ENCODE measurements at regions not wholly inside any gene's neighbourhood (a gene's known extent, or its start where the extent isn't known, plus 50 kb on each side); places are given as distances from the start of the nearest gene placed in this dataset.

DNA sequence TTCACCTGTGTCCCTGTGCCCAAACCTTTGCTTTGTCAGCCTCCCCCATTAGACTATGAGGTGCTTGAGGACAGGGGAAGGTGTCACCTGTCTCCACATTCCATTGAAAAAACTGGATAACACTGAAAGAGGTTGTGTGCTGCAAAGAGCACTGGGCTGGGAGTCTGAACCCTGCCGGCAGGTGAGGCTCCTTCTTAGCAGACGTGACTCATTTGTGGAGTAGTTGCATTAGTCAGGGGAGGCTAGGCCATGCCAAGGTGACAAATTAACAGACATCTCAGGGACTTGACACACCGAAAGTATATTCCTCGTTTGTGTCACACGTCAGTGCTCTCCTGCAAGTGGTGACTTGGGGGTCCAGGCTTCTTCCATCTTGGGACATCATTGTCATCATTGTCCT, 95.9 kb upstream of the STX18 start:
- no peak for DNase-seq (ENCODE audit: low read depth)

DNA sequence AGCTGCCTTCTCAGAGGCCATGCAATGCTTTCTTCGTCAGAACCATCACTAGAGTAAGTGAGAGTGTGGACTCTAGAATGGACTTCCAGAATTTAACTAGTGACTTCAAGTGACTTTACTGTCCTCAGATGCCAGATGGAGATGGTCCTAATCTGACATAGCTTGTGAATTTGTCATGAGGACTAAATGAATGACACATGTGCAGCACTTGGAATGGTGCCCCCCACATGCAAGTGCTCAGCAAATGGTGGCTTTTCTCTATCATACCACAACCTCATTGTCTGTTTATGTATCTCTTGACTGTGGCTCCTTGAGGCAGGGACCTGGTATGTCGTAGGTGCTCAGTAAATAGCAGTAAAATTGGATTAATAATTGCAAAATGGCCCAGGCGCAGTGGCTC, 91.6 kb upstream of the STX18 start:
- no peak for DNase-seq (ENCODE audit: low read depth)

DNA sequence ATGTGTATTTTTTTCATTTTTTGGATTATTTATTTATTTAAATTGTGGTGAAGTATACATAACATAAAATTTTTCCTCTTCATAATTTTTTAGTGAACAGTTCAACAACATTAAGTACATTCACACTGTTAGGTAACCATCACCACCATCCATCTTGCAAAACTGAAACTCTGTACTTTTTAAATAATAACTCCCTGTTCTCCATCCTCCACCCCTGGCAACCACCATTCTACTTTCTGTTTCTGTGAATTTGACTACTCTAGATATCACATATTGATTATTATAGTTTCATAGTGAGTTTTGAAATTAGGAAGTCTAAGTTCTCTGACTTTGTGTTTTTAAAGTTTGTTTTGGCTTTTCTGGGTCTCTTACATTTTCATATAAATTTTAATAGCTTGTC, 89.3 kb upstream of the STX18 start:
- no peak for DNase-seq (ENCODE audit: low read depth)

DNA sequence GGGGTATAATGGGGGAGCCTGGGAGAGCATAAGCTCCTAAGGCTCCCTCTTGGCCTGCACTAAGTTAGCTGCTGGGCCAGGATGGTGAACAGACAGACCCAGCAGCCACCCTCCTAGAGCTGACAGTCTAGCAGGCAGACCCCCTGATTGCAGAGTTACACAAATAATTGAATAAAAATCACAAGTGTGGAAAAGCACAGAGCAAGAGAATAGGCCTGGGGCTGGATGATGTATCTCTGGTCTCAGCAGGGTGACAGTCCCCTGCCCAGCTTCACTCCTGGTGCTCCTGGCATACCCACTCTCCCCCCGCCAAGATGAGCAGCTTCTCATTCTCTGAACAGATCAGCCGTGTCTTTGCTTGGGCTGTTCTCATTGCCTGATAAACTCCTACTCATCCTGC, 86.1 kb upstream of the STX18 start:
- no peak for DNase-seq (ENCODE audit: low read depth)

DNA sequence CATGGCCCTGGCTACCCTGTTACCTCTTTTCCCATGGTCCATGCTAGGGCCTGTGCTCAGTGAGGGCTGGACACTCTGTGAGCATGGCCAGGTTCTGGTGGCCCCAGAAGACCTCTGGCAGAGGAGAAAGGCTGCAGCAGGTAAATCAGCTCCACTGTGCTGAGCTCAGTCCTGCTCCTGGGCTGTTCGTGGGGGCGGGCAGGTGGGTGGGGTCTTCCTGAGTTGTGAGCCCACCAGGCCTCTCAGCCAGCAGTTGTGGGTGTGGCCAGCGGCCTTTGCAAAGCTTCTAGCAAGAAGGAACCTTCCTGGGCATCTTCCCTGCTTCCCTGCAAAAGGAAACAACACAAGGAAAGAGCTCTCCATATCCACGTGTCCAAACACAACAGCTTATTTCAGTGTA, 85.3 kb upstream of the STX18 start:
- DNase-seq (ENCODE audit: low read depth), result no peak

DNA sequence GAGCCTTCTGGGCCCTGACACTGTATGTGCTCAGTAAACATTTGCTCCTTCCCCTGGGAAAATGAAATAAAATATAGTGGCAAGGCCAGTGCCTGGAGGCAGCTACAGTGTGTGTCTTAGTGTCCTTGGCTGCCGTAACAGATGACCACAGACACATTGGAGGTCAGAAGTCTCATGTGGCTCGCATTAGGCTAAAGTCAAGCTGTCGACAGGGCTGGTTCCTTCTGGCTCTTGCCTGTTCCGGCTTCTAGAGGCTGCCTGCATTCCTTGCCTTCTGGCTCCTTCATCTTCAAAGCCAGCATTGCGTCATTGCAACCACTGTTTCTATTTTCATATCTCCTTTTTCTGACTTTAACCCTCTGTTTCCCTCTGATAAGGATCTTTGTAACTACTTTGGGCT, 83.6 kb upstream of the STX18 start:
- DNase-seq (ENCODE audit: low read depth), result no peak

DNA sequence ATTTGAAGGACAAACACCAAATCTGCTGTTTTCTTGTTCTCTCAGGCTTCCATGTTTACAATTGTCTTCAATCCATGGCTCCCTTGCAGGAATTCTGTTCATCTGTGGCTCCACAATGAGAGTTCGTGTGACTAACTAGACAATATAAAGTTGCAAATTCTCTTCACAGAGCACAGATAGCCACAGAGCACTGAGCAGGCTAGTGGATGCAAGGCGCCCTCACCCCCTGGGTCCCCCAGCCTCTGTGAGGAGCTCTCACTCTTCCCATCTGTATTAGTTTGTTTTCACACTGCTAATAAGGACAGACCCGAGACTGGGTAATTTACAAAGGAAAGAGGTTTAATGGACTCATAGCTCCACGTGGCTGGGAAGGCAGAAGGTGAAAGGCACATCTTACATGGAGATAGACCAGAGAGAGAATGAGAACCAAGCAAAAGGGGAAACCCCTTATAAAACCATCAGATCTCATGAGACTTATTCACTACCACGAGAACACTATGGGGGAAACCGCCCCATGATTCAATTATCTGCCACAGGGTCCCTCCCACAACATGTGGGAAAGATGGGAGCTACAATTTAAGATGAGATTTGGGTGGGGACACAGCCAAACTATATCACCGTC, 82.5 kb upstream of the STX18 start:
- DNase-seq (ENCODE audit: low read depth), result no peak

DNA sequence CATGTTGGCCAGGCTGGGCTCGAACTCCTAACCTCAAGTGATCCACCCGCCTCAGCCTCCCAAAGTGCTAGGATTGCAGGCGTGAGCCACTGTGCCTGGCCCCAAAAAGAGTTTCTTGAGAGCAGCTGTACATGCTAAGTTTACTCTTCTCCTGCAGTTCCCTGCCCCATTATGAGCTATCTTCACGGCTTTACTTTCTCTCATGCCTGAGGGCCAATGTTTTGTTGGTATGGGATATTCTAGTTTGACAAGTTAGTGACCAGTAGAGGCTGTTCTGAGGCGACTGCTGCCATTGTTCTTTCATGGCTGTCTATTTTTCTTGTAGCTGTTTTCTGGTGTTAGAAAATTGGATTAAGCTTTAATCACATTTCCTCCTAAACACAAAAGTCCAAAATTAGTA, 78.0 kb upstream of the STX18 start:
- DNase-seq (ENCODE audit: low read depth), result no peak

DNA sequence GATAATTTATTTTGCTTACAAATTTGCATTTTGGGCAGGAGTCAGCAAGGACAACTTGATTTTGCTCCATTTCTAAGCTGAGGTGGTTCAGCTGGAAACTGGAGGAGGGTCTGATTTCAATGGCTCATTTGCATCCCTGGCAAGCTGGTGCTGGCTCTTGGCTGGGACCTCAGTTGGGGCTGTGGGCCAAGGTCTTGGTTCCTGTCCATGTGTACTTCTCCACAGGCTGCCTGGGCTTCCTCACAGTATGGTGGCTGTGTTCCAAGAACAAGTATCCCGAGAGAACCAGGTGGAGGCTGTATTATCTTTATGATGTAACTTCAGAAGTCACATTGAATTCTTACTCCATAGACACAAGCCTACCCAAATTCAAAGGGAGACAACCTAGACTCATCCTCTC, 77.0 kb upstream of the STX18 start:
- DNase-seq (ENCODE audit: low read depth), result no peak

DNA sequence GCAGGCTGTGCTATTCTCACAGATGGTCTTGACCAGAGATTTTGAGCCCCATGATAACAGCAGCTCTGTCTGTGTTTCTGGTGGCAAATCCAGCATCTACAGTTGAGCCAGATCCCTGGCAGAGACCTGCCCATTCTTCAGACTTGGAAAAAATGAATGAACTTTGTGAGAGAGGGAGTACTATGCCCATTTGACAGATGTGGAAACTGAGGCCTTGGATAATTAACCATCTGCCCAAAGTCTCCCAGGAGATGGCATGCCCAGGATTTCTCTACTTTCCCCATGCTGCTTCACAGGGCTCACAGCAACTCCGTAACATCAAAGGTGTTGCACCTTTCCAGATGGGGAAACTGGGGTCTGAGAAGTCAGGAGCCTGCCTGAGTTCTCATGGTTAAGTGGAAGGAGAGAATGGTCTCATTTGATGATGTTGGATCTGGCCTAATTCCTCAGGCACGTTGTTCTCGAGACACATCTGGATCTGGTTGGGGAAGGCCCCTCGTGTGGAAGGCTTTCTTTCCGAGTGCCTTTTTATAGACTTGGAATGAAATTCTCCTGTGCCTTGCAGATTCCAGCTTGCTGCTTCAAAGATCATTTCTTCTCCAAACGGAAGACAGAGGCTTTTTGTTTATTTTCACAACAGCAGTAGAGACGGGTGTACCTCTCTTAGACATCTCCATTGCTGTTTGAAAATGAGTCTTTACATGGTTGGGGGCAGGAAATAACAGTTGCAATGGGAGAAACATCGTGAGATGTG, 73.3 kb upstream of the STX18 start:
- DNase-seq (ENCODE audit: low read depth), result no peak

DNA sequence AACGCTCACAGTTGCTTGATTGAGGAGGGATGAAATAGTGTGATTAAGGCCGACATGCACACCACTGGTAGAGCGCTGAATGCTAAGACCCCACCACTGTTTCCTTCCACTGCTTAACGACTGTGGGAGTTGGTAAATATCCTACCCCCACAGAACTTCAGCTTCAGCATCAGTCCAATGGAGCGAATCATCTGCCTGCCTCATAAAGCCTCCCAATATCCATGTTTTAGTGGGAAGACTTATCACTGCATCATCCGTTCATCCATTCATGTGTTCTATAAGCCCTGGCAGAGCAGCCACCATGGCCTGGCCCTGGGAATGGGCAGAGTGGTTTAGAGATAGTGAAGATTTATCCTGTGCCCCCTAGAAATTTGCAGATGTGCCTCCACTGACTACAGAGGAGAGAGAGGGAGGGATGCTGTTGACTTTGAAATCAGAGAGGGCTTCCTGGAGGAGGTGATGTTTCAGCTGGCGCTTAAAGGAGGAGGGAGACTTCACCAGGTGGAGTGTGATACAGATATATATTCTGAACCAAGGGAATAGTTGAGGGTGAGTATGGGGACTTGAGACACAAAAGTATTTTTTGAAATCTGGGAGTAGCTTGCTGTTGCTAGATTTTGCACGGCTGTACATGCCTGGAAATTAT, 71.9 kb upstream of the STX18 start:
- DNase-seq (ENCODE audit: low read depth), result no peak

DNA sequence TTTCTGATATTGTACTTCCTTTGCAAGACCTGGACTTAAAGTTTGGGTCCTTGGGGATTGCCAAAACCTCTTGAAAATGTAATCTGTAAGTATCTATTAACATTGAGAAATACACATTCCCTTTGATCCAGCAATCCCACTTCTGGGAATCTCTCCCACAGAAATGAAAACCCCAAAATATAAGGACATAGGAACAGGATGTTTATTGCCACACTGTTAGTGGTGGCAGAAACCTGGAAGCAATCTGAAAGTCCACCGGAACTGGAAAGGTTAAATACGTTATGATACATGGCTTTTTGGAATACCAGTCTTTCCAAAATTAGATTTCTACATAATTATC, 71.2 kb upstream of the STX18 start:
- no peak for DNase-seq (ENCODE audit: low read depth)

DNA sequence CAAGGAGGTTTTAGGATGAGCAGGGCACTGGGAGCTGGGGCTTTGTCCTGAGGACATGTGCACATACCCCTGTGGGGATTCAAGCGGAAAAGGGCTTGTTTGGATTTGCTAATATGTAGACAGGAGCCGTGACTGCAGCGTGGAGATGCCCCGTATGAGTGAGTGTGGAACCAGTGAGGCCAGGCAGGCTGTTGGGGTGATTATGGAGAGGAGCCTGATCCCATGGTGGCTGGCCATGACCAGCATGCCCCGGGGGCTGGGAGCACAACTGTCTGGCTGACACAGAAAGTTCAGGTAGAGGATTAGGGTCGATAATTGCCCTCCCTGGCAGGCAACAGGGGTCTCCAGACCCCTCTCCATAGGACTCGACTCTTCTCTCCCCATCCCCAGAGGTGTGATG, 68.8 kb upstream of the STX18 start:
- no peak for DNase-seq (ENCODE audit: low read depth)

DNA sequence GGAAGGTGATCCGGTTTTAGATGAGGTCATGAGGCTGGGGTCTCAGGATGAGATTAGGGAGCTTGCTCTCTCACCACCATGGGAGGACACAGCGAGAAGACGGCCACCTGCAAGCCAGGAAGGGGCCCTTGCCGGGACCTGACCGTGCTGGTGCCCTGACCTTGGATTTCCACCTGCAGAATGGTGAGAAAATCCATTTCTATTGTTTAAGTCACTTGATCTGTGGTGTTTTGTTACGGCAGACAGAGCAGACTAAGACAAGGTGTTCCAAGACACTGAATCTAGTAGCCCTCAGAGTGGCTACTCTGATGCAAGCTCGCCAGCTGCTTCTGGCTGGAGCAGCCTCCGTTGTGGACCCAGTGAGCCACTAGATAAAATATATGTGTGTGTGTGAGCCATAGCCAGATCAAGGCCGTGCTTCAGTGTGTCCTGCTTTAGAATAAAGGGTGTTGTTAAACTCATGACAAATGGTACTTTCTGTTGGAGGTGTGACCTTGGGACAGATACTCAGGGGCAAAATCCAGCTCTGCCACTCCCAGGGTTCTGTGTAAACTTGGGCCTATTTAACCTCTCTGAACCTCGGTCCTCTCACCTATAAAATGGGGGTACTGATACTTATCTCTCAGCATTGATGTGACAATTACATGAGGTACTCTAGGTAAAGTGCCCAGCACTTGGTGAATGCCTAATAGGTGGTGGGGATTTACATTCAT, 67.9 kb upstream of the STX18 start:
- DNase-seq (ENCODE audit: low read depth), result no peak

DNA sequence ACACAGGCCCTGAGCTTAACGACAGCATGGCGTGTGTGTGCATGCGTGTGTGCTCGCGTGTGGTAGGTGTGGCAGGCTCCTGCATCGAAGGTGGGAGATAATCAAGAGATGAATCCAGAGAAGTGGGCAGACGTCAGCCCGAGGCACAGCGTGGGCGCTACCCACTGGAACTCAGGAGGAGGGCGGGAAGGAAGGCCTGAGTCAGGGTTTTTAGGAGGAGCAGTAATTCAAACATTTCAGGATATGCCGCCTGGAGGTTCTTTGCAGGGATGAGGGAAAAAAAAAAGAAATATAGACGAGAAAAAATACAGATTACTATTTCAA, 66.3 kb upstream of the STX18 start:
- DNase-seq (ENCODE audit: low read depth), result no peak

DNA sequence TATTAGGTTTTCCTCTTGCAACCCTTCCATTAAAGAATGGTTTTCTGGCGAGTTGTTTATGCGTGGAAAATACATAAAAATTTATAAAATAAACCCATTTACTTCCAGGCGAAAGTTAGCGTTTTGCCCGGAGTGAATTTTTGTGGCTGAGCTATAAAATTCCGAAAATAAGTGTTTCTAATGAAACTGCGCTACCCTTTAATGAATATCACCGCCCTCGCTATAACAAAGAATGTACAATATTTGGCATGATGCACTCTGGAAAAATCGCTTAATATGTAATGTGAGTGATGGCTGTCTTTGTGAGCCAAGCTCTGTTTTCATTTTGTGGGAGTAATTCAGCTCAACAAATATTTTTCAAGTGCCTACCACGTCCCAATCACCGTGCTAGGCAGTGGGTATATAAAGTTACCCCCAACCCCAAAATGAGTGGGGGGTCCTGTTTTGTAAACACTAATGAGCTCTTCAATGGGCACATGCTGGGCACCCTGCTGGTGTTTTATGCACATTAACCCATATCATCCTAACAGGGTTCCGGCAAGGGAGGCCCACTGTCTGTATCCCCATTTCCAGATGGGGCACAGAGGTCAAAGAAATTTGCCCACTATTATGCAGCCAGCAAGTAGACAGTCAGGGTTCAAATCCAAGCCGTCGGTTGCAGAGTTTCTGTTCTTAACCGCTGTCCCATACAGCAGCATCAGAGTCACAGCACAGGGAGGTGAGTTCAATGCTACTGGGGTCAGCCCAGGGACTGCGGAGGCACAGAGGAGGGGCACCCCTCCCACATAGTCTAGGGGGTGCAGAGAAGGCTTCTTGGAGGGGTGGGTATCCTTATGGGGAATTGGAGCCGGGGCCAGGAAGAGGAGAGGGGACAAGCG, 65.7 kb upstream of the STX18 start:
- no peak for DNase-seq (ENCODE audit: low read depth)

DNA sequence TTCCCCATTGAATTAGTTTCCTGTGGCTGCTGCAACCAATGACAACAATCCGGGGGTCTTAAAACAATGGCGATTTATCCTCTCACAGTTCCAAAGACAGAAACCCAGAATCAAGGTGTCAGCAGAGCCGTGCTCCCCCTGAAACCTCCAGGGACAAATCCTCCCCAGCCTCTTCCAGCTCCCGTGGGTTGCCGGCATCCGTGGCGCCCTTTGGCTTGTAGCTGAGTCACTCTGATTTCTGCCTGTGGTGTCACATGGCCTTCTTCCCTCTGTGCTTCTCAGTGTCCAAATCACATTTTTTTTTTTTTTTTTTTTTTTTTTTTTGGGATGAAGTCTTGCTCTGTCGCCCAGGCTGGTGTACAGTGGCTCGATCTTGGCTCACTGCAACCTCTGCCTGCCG, 64.5 kb upstream of the STX18 start:
- DNase-seq (ENCODE audit: low read depth), result no peak

DNA sequence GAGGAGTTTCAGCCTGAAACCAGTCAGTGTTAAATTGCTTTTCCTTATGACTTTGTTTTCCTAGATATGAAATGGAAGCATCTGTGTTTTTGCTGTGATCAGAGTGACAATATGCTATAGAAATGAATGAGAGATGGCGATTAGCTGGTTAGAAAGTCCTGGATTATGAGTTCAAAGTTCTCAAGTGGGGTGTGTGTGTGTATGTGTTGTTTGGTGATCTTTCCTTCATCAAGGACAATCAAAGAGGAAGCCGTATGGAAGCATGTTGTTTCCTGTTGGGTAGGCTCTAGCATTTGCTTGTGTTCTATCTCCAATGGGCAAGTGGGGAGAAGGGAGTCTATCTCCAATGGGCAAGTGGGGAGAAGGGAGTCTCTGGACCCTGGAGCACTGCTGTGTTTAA, 64.0 kb upstream of the STX18 start:
- no peak for DNase-seq (ENCODE audit: low read depth)

DNA sequence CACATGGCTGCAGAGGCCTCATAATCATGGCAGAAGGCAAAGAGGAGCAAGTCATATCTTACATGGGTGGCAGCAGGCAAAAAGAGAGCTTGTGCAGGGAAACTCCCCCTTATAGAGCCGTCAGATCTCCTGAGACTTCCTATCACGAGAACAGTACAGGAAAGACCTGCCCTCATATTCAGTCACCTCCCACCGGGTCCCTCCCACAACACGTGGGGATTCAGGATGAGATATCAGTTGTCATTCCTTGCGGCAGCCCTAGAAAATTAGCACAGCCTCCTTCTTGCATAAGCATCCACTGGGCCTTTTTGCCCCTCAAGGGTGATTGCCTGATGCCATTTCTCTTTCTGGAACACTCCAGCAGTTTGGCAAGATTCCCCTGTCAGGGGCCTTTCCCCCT, 61.7 kb upstream of the STX18 start:
- DNase-seq (ENCODE audit: low read depth), result no peak

DNA sequence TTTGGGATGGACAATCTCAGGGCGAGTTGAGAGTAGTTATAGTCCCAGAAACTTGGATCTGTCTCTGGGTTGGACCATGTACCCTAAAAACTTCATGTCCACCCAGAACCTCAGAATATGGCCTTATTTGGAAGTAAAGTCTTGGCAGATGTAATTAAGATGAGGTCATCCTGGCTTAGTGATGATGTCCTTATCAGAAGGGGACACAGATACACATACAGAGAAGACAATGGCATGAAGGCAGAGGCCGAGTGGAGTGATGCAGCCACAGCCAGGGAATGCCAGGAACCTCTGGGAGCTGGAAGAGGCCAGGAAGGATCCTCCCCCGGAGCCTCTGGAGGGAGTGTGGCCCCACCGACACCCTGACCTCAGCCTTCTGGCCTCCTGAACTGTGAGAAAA, 61.2 kb upstream of the STX18 start:
- DNase-seq (ENCODE audit: low read depth), result no peak

DNA sequence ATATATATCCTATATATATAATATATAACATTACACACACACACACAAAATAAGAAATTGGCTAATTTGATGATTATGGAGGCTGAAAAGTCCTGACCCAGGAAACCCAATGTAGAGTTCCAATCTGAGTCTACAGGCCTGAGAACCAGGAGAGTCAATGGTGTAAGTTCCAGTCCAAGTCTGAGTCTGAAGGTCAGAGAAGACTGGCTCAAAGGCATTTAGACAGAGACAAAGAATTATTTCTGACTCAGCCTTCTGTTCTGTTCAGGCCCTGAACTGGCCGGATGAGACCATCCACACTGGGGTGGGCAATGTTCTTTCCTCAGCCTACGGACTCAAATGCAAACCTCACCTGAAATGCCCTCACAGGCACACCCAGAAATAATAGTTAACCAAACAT, 60.6 kb upstream of the STX18 start:
- DNase-seq (ENCODE audit: low read depth), result no peak

DNA sequence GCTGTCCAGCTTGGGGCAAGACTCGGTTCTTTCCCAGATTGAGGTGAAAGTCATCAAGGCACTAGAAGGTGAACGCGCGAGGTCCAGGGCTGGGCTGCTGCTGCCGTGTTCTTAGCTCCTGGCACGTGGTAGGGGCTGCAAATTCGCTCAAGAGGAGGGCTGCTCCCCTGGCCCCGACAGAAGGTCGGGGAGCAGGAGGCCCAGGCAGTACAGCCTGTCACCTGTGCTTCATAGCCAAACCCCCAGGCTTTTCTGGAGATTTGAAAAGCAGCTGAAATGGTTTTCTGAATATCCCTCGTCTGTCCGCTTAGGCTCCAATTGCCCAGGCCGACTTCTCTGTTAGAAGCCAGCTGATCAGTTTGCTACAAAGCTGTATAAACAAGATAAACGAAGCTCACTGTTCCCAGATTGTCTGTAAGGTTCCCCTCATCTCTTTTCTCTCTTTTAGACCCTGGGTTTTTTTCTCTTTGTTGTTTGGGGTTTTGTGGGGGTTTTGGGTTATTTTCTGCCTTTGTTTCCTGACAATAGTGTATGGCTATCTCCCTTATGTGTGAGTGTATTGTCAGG, 60.0 kb upstream of the STX18 start:
- DNase-seq (ENCODE audit: low read depth), result no peak

Measured in stromal cell of bone marrow (primary cell).